ENCODE measurements at regions not wholly inside any gene's neighbourhood (a gene's known extent, or its start where the extent isn't known, plus 50 kb on each side); places are given as distances from the start of the nearest gene placed in this dataset.

- TF ChIP-seq CTCF (IDR thresholded peaks at IDR 0.05) (no peak), POLR2AphosphoS5 (IDR thresholded peaks at IDR 0.05) (no peak)
Measured at GRCh38 chr3:177676947-177677587, 479.8 kb upstream of the TBL1XR1 start.
